AG09309 (cell line): ENCODE measurements at regions not wholly inside any gene's neighbourhood (a gene's known extent, or its start where the extent isn't known, plus 50 kb on each side); places are given as distances from the start of the nearest gene placed in this dataset.

Source experiments
- DNase-seq: peaks from one replicate; pipeline ENCODE4 v3.0.0-alpha.2; 2010; ENCODE audit warnings: low read depth
- H3K4me3 ChIP-seq: 2 replicates; pipeline ENCODE4 v1.5.1; 2011; ENCODE audit warnings: mild to moderate bottlenecking, low read depth, low read length, moderate library complexity; ENCODE audit not compliant: control insufficient read depth
- TF ChIP-seq, protein P1 (sequence below): IDR thresholded peaks from 2 replicates; pipeline ENCODE4 v1.5.1; 2011; ENCODE audit warnings: mild to moderate bottlenecking, low read depth, low read length, inconsistent platforms; ENCODE audit not compliant: insufficient read depth, control insufficient read depth; ENCODE audit errors: missing control alignments

GRCh38 chr4:110702326-110702725 lies 79.4 kb upstream of the PITX2 start:
- no peak overlapping the region for H3K4me3 ChIP-seq
- DNase-seq: no peak
- TF ChIP-seq, protein P1, sequence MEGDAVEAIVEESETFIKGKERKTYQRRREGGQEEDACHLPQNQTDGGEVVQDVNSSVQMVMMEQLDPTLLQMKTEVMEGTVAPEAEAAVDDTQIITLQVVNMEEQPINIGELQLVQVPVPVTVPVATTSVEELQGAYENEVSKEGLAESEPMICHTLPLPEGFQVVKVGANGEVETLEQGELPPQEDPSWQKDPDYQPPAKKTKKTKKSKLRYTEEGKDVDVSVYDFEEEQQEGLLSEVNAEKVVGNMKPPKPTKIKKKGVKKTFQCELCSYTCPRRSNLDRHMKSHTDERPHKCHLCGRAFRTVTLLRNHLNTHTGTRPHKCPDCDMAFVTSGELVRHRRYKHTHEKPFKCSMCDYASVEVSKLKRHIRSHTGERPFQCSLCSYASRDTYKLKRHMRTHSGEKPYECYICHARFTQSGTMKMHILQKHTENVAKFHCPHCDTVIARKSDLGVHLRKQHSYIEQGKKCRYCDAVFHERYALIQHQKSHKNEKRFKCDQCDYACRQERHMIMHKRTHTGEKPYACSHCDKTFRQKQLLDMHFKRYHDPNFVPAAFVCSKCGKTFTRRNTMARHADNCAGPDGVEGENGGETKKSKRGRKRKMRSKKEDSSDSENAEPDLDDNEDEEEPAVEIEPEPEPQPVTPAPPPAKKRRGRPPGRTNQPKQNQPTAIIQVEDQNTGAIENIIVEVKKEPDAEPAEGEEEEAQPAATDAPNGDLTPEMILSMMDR: no peak

DNA sequence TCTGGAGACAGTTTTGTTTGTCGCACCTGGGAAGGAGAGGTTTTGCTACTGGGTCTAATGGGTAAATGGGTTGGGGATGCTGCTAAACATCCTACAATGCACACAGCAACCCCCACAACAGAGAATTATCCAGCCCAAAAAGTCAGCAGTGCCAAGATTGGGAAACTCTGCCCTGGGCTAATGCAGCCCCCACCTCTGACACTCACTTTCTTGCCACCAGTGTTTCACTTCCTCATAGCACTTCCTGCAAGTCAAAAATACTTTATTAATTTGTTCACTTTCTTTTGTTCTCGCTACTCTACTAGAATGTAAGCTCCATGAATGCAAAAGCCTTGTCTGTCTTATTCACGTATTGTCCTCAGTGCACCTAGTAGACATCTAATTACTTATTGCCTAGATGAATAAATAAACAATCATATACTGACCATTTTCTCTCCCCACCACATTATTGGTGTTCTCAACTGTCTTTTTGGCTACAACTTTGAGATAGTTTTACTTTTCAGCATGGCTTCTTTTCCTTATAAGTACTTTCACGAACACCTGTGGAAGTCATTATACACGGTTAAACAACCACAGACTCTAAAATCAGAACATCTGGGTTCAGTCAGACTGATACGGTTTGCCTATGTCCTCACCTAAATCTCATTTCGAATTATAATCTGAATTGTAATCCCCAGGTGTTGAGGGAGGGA lies 82.0 kb upstream of the PITX2 start:
- DNase-seq: no peak
- TF ChIP-seq, protein P1: no peak
- H3K4me3 ChIP-seq: no peak overlapping the region

GRCh38 chr4:110705440-110705782 lies 82.5 kb upstream of the PITX2 start:
- no peak overlapping the region for H3K4me3 ChIP-seq
- DNase-seq: no peak
- TF ChIP-seq, protein P1: no peak

DNA sequence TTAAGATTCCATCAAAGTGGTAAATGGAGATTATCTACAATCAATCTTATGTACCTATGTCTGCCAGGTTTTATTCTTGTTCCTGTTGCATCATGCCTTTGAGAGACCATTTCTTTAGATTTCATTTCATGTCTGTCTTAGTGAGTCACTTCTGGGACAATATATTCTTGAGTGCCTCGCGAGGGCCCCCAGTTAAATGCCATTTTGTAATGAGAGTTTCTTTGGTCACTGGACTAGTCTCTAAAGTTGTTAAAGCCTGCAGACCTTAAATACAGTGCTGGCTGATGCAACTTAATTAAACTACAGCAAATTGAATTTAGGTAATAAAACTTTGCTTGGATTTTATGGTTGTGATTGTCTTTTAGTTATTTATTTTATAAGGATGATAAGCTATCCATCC lies 87.2 kb upstream of the PITX2 start:
- TF ChIP-seq, protein P1: no peak
- no peak for DNase-seq
- no peak overlapping the region for H3K4me3 ChIP-seq

DNA sequence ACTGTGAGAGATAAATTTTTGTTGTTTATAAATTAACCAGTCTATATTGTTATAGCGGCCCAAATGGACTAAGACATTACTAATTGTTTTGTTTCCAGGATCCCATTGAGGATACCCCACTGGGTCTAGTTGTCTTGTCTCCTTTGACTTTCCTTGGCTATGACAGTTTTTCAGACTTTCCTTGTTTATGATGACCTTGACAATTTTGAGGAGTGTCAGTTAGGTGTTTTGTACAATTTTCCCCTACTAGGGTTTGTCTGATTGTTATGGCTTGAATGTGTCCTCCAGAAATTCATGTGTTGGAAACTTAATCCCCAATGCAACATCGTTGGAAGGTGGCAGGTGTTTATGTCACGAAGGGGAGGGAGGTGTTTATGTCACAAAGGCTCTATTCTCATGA lies 89.6 kb upstream of the PITX2 start:
- no peak for DNase-seq

DNA sequence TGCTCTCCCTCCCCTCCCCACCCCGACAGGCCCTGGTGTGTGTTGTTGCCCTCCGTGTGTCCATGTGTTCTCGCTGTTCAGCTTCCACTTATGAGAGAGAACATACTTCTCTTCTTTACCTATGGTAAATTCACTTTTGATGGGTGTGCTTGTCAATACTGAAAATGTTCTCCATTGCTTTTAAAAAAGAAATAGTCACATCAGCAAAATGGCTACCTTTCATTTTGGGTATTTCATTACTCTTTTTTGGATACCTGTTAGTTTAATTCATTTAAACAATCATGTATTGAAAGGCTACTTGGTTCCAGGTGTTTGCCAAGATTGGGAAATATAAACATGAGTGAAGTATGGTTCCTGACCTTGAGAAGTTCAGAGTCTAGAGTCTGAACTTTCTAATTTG lies 107.4 kb upstream of the PITX2 start:
- TF ChIP-seq, protein P1: no peak
- no peak for DNase-seq
- H3K4me3 ChIP-seq: no peak overlapping the region

More for the DNA sequence above, 89.6 kb upstream of the PITX2 start:
- TF ChIP-seq, protein P1: no peak
- H3K4me3 ChIP-seq: no peak overlapping the region
